HG02885 (cell line): ENCODE measurements at regions not wholly inside any gene's neighbourhood (a gene's known extent, or its start where the extent isn't known, plus 50 kb on each side); places are given as distances from the start of the nearest gene placed in this dataset.
A peak's percentile ranks its signal among the peaks of the same experiment; 100 is the strongest.

Experiments used
- ATAC-seq: cut with Tn5 transposase; IDR thresholded peaks from one replicate; pipeline ENCODE4 v1.9.1; 2021; ENCODE audit warnings: mild to moderate bottlenecking; ENCODE audit not compliant: unreplicated experiment, poor library complexity

DNA sequence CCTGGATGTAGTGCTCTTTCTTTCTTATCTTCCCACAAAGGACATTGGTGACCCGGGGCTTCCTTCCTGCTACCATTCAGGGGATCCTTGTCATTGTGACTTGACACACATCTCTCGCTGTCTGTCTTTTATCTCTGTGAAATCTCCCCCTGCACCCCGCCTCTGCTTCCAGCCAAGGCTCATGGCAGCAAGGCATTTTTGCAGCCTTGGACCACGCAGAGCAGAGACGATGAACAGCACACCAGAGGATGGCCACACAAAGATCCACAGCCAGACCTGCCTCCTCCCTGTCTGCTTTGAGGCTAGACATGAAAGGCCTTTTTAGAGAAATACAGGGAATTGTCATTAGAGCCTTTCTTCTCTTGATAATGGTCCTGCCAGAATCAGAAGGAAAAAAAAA lies 549.1 kb downstream of the CDK5RAP2 start:
- no peak for ATAC-seq

DNA sequence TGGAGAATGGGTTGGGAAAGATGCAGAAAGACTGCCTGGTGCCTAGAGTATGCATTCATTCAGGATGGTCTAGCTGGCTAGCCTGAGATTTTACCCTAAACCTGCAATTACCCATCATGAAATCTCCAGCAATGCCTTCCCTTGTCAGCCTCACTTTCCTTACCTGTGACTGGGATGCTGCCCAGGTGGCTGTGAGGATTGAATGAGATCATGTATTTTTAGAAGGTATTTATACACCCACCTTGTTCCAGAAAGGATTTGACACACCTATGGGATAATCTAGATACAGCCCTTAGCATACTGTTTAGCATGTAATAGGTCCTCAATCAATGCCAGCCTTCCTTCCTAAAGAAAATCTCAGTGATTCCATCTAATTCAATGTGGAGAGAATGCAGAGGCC lies 561.4 kb downstream of the CDK5RAP2 start:
- ATAC-seq, result no peak

DNA sequence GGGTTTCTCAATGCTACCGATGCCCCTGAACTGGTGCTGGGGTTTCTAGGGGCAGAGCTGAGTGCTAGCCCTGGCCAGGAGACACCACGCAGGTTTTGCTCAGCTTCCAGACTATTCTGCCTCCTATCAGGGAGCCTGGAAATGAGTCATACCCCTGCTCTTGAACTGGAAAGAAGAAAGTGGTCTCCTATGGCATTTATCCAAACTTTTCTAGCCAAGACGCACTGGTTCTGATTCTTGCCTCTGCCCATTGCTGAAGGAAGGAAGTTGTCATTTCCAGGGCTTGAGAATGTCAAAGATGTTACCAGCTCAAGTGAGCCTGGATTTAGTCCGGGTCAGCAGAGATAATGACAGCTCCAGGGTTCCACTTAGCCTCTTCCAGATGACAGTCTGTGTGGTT lies 561.9 kb downstream of the CDK5RAP2 start:
- no peak for ATAC-seq

DNA sequence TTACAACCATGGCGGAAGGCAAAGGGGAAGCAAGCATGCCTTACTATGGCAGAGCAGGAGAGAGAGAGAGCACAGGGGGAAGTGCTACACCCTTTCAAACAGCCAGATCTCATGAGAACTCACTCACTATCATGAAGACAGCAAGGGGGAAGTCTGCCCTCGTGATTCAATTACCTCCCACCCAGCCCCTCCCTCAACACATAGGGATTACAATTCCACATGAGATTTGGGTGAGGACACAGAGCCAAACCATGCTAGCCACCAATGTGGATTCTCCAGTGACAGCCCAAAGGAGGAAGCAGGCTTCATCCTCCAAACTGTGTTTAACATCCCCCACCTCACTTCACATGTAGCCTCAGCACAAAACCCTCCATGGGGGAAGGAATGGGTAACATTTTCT lies 563.7 kb downstream of the CDK5RAP2 start:
- no peak for ATAC-seq

DNA sequence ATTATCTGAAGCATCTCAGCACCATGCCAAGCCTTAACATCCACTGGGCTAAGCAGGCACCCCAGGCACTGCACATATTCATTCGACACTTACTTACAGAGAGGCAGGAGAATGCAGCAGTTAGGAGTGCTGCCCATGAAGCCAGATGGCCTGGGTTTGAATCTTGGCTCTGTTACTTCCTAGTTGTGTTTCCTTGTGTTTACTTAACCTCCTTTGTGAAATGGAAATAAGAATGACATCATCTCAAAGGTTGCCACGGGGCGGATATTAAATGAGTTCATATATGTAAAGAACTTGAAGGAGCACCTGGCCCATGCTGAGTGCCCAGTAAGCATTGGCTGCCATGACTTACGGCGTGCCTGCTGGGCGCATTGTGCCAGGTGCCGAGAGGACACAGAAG lies 565.2 kb downstream of the CDK5RAP2 start:
- no peak for ATAC-seq

DNA sequence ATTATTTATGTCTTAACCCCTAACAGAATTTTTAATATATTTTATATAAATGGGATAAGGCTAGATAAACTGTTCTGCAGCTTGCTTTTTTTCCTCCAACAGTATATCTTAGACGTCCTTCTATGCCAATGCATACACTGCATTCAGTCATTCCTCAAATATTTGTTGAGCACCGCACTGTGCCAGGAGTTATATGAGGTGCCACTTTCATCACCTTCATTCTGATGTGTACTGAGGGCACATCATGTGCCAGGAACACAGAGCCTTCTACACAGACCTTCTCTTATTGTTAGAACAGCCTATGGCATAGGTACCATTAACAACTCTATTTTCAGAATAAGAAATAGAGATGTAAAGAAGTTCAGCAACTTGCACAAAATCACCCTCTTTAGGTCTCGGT lies 570.1 kb downstream of the CDK5RAP2 start:
- no peak for ATAC-seq

DNA sequence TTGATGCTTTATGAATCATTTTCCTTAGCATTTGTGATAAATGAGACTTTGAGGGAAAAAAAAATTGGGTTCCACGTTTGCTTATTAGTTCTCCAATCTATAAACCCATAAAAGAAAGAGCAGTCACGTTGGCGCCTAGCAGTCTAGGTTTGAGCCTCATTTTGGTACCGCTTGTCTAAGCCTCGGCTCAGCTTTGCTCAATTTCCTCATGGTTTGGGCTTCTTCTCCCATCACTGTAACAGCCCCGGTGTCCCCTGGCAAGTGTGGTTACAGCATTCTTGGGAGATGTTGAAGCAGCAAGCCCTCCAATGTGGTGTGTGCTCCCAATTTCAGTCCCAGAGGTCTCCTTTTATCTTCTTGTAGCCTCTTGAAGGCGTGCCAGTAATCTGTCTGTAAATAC lies 578.4 kb downstream of the CDK5RAP2 start:
- ATAC-seq, result no peak

DNA sequence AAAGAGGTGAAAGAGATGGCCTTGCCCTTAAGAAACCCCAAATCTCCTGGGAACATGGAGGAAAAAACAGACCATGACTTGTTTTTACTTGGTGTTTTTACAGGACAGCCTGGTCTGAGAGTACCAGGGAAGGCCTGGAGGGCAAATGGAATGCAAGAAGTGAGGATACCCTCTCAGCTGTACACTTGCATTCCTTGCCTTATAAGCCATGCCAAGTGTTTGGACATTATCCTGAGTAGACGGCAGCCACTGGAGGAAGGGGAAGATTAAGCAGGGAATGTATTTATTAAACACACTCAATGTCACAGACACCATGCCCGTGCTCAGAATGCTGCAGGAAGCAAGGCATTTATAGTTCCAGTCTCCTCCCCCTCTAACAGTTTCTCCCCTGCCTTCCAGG lies 581.4 kb downstream of the CDK5RAP2 start:
- ATAC-seq, result no peak

DNA sequence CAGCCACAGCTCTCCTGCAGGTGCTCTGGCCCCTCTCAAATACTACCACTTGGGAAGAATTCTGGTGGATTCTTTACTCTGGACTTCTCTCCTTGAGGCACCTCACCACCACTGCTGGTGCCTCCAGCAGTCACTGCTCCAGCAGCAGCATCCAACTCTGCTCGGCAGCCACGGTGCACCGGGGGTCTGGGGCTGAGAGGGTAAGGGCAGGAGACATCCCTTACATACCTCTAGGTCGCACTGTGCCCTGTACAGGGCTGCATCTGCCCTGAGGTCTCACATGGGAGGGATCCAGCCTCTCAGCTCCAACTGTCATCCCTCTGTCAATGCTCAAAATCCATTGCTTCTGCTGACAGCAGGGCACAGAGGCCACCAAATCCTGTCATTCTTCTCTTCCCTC lies 588.2 kb downstream of the CDK5RAP2 start:
- ATAC-seq, result no peak

DNA sequence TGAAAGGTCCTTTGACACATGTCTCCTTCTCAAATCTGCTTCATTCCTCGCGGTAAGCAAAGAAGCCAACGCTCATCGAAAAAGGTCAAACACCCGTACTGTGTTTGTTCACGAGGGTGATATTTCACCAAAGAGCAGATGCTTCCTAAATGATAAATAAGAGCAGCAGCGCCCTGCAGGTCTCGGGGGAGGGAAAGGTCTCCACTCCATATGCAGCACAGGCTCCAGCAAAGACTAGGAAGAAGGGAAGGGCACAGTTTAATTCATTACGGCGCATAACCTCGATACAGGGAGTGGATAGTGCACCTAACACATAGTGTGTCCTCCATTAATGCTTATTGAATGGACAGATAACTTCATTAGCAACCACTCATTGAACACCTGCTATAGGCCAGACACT lies 593.3 kb downstream of the CDK5RAP2 start:
- no peak for ATAC-seq

DNA sequence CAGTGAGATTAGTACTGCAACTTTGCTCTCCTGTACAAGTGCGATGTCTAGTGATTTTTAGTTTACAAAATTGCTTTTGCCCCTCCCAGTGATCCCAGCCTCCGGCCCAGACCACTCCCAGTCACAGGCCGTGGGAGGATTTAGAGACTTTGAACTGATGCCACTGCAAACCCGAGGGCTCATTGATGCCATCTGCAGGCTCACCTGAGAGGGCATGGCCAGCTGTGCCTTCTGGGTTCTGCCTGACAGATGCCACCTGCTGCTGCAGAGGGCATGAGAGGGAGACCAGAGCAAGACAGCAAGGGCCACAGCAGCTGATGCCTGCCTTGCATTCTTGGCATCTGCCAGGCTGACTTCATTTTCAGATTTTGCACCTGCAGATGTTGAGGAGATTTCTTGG lies 593.8 kb downstream of the CDK5RAP2 start:
- ATAC-seq, result no peak

DNA sequence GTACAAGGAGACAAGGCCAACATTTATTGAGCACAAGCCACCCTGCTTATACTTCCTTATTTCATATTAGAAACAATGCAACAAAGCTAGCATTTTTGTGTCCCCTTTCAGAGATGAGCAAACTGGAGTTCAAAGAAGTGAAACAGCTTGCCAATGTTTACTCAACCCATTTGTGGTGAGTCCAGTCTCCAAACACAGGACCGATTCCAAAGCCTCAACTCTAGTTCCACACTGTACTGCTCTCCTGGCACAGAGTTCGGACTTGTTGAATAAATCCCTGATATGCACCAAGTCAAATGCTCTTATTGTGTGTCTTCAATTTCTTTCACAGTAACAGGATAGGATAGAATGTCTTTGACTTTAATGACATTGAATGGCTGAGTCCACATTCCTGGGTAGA lies 604.8 kb upstream of the BRINP1 start:
- no peak for ATAC-seq

DNA sequence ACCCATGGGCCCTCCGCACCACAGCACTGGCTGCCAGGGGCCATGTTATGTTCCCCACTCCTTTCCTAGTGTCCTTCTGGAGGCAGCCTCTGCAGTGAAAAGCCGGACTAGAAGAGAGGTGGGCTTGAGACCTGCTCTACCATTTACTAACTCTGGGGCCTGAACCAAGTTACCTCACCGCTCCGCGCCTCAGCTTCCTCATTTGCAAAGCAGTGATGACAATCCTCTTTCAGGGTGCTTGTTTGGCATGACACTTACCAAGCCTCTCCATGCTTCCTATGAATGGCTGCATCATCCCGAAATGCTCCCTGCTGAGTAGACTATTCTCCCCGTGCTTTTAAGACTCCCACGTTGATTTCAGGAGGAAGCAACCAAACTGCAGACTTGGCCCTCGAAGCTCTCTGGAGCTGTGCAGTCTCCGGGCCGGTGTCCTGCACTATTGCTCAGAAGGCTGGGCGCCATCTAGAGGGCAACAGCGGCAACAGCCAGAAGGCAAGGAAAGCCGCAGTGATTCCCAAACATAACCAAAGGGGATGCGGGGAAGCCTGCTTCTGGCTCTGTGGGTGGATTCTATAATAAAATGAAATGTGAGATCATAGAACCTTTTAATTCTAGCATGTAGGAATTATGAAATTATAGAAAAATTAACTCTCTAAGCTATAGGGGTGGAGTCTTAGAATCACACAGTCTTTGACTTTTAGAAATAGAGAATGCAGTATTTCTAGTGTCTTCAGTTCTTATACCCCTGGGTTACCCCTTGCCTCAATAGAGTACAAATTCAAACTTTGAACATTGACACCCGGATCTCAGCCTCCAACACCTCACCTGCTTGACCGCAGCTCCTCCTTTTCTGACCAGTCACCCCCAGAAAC lies 599.8 kb upstream of the BRINP1 start:
- peak; percentile 97 for ATAC-seq

DNA sequence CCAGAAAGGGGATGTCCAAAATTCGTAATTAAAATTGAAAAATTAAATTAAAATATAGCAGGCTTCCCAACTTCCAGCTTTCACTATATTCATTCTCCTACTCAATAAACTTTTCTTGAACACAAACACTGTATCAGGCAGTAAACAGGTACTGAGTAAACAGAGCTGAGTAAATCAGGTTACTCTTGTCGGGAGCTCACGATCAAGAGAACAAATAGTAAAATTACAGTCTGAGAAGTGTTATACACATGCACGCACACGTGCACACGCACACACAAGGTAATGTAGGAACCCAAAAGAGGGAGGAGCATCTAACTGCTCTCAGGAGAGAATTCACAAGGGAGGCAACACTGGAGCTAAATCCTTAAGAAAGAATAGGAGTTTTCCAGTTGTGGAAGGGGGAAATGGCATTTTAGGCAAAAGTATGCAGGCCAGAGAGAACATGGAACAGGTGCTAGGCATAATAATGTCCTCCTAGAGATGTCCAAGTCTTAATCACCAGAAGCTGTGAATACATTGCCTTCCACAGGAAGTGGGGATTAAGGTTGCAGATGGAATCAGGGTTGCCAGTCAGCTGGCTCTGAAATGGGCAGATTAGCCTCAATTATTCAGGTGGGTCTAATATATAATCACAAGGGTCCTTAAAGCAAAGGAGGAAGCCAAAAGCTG lies 598.8 kb upstream of the BRINP1 start:
- ATAC-seq, result no peak

DNA sequence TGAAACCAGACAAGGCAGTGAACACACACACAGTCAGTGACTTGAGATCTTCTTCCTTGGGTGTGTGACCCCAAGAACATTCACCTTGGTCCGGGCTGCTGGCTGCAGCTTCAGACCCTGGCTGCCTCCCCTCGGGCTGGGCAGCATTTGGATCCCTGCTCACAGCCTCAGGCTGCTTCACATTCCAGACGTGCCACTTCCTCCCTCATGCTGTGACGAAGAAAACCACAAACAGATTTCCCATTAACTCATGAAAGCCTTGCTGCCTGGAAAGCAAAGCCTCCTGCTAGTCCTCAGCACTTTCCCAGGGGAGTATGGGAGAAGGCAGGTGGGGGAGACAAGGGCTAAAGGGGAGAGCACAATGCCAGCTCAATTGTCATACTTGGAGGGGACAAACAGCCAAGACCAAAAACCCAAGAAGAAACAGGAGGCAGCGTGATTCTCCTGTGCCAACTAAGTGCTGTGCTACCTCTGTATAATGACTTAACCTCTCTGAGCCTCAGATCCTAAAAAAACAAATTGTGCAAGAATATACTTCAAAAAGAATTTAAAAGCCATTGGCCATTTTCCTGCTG lies 594.6 kb upstream of the BRINP1 start:
- ATAC-seq, result no peak

DNA sequence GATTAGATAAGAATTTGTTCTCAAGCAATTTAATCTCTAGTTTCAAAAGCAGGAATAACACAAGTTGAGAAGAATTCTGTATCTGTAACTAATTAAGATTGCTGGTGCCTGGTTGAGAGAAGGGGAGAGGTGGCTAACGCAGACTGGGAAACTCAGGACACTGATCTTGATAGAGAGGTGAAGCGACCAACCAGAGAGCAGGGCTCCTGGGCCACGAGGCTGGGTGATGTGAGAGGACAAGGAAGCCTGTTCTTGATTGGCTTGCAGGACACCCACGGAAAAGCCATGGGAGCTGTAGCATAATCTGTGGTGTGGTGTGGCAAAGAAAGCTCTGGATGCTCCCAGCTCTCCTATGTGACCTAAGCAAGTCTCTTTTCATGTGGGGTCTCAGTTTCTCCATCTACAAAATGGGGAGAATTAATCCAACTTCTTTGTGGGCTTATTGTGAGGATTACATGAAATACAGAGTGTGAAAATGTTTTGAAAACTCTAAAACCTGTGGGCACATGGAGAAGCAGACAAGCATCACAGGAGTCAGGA lies 594.1 kb upstream of the BRINP1 start:
- ATAC-seq, result no peak

DNA sequence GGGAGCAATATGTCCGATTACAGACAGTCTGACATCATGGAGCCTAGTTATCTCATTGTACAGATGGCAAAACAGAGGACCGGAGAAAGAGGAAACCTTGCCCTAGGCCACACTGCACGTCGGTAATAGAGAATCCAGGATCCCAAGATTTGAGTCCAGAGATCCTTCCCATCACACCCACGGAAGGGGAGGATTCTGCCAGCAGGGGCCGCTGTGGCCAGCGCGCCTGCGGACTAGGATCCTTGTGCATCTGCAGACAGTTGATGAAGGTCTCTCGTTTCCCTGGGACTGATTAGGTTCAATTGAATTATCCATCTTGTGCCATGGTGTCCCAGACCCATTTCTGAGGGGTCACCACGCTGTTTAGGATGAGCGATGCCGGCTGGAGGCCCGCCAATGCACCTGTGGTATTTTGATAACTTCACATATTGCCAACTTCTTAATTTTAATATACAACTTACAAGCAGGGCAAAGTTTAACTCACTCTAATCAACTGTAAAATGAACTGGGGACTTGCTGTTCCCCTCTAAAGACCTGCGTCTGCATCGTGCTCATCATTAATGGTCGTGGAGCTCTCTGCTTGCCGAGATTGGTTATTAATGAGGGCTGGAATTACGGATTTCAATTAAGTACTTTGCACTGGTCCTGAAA lies 592.7 kb upstream of the BRINP1 start:
- ATAC-seq, result no peak

DNA sequence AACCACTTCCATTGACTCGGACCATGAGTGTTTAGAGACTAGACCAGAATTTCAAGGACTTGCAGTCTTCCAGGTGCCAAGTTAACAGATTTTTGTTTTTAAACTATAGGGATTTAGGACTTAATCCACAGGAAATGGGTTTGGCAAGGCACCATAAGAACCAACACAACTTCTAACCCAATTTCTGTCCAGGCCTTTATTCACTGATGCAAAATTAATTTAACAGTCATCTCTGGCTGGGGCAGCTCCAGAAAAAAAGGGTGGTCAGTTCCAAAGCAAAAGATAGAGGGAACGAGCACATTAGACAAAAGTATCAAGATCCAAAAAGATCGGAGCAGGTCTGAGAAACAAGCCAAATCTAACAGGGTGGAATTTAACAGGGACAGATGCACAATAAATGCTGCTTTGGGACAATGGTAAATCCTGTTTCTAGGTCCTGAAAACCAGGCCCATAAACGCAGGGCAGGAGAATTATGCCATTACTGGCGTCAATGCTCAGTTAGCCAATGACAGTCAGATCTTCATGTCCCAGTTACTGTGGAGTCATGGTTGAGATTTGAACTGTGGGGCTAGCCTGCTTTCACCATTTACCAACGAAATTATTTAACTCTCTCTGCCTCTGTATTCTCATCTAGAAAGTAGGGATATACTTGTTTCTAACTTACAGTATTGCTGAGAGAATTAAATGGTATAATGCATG lies 590.8 kb upstream of the BRINP1 start:
- ATAC-seq, result no peak

DNA sequence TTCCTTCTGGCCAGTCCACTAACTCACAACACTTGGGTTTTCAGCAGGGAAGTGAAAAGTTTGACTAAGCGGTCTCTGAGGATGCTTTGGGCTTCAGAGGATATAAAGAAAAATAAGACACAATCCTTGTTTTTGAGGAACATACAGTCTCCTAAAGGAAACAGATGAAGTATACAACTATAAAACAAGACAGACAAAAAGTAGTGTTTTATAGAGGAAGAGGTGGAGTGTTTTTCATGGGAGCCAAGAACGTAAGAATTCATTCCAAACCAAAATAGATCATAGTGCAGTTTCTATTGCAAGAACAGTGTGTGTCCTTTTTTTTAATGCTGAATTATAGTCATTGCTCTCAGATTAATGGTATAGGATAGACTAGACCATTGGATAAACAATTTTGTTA lies 586.9 kb upstream of the BRINP1 start:
- no peak for ATAC-seq

DNA sequence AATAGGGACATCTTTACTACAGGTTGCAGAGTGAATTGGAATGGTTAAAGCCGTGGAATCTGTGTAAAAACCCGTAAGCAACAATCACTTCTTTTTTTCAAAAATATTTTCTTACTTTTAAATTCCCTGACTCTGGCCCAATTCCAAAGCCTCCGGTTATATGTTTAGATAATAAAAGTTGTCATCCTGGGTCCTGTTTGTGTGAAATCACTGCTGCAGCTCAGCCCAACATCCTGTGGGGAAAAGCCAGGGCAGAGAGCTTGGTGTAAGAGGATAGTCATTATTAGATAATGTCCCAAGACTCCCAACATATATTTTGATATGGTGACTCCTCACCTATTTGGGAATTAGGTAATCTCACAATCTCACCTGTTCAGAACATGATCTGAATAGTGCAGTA lies 586.0 kb upstream of the BRINP1 start:
- ATAC-seq, result no peak
